ENCODE measurements at regions not wholly inside any gene's neighbourhood (a gene's known extent, or its start where the extent isn't known, plus 50 kb on each side); places are given as distances from the start of the nearest gene placed in this dataset.

GRCh38 chr3:194784361-194784760 is 98.7 kb downstream of the FAM43A start:
- DNase-seq (ENCODE audit: low read depth in 1 of 2, low spot score in 1 of 2) = no peak
- FAIRE-seq = no peak
- no peak for ATAC-seq
- Histone ChIP-seq H3K9me3 (no peaks in the 10 kb centered on the region), H3K4me3 (no peak overlapping the region), H3K4me2 (no peak overlapping the region), H3K4me1 (no peaks in the 10 kb centered on the region), H3K27ac (no peak overlapping the region)
- ChIA-PET POLR2A (no interaction called here), CTCF (no interaction called here)
- TF ChIP-seq ZC3H11A (IDR thresholded peaks at IDR 0.05) = no peak
- TF ChIP-seq MAZ (IDR thresholded peaks at IDR 0.05; ENCODE audit: borderline replicate concordance, low read depth, low read length) = no peak
- TF ChIP-seq ZNF302 (CRISPR knock-in tag; IDR thresholded peaks at IDR 0.05) = no peak
- TF ChIP-seq SREBF2 (IDR thresholded peaks at IDR 0.05) = no peak
- no peak for TF ChIP-seq POLR2A (IDR thresholded peaks at IDR 0.05; ENCODE audit: low read length)
- TF ChIP-seq, protein P1, sequence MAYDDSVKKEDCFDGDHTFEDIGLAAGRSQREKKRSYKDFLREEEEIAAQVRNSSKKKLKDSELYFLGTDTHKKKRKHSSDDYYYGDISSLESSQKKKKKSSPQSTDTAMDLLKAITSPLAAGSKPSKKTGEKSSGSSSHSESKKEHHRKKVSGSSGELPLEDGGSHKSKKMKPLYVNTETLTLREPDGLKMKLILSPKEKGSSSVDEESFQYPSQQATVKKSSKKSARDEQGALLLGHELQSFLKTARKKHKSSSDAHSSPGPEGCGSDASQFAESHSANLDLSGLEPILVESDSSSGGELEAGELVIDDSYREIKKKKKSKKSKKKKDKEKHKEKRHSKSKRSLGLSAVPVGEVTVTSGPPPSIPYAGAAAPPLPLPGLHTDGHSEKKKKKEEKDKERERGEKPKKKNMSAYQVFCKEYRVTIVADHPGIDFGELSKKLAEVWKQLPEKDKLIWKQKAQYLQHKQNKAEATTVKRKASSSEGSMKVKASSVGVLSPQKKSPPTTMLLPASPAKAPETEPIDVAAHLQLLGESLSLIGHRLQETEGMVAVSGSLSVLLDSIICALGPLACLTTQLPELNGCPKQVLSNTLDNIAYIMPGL (CRISPR knock-in tag; IDR thresholded peaks at IDR 0.05; ENCODE audit: borderline replicate concordance) = no peak
- TF ChIP-seq PHF8 (IDR thresholded peaks at IDR 0.05; ENCODE audit: borderline replicate concordance, low read depth) = no peak
- WGBS (ENCODE audit: missing lambda C conversion rate) = 57% methylated on average over 5 of the region's 5 CpGs

- WGBS (ENCODE audit: missing lambda C conversion rate) = 62% methylated on average over 3 of the region's 4 CpGs
- no peak for ATAC-seq
- no peak for FAIRE-seq
Observed at GRCh38 chr3:194785315-194785714, 99.6 kb downstream of the FAM43A start.

GRCh38 chr3:194787072-194787471 is 101.4 kb downstream of the FAM43A start:
- Histone ChIP-seq H3K4me1 (no peaks in the 10 kb centered on the region), H3K4me2 (no peak overlapping the region), H3K9me3 (no peaks in the 10 kb centered on the region), H3K27ac (no peak overlapping the region), H3K4me3 (no peak overlapping the region)
- POLR2A ChIA-PET = no interaction called here
- DNase-seq (ENCODE audit: low read depth in 1 of 2, low spot score in 1 of 2) (no peak), ATAC-seq (no peak), FAIRE-seq (no peak)
- CTCF ChIA-PET = no interaction called here
- WGBS (ENCODE audit: missing lambda C conversion rate) = 56% methylated on average over 2 of the region's 2 CpGs
- TF ChIP-seq BHLHE40 (IDR thresholded peaks at IDR 0.05; ENCODE audit: low read depth, low read length) (no peak), SREBF2 (IDR thresholded peaks at IDR 0.05) (no peak), JUN (IDR thresholded peaks at IDR 0.05) (no peak), FOXS1 (CRISPR knock-in tag; IDR thresholded peaks at IDR 0.05) (no peak), POLR2AphosphoS2 (conservative IDR thresholded peaks at IDR 0.05; ENCODE audit: low read length) (no peak), MAX (IDR thresholded peaks at IDR 0.05) (no peak), HOXA7 (CRISPR knock-in tag; IDR thresholded peaks at IDR 0.05) (no peak), JUNB (IDR thresholded peaks at IDR 0.05) (no peak), POLR2A (IDR thresholded peaks at IDR 0.05; ENCODE audit: low read length) (no peak), SMC3 (IDR thresholded peaks at IDR 0.05) (no peak), PBX3 (IDR thresholded peaks at IDR 0.05) (no peak)
- TF ChIP-seq, protein P2, sequence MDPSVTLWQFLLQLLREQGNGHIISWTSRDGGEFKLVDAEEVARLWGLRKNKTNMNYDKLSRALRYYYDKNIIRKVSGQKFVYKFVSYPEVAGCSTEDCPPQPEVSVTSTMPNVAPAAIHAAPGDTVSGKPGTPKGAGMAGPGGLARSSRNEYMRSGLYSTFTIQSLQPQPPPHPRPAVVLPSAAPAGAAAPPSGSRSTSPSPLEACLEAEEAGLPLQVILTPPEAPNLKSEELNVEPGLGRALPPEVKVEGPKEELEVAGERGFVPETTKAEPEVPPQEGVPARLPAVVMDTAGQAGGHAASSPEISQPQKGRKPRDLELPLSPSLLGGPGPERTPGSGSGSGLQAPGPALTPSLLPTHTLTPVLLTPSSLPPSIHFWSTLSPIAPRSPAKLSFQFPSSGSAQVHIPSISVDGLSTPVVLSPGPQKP (IDR thresholded peaks at IDR 0.05; ENCODE audit: low read depth, low read length) = no peak
- TF ChIP-seq, protein P3, sequence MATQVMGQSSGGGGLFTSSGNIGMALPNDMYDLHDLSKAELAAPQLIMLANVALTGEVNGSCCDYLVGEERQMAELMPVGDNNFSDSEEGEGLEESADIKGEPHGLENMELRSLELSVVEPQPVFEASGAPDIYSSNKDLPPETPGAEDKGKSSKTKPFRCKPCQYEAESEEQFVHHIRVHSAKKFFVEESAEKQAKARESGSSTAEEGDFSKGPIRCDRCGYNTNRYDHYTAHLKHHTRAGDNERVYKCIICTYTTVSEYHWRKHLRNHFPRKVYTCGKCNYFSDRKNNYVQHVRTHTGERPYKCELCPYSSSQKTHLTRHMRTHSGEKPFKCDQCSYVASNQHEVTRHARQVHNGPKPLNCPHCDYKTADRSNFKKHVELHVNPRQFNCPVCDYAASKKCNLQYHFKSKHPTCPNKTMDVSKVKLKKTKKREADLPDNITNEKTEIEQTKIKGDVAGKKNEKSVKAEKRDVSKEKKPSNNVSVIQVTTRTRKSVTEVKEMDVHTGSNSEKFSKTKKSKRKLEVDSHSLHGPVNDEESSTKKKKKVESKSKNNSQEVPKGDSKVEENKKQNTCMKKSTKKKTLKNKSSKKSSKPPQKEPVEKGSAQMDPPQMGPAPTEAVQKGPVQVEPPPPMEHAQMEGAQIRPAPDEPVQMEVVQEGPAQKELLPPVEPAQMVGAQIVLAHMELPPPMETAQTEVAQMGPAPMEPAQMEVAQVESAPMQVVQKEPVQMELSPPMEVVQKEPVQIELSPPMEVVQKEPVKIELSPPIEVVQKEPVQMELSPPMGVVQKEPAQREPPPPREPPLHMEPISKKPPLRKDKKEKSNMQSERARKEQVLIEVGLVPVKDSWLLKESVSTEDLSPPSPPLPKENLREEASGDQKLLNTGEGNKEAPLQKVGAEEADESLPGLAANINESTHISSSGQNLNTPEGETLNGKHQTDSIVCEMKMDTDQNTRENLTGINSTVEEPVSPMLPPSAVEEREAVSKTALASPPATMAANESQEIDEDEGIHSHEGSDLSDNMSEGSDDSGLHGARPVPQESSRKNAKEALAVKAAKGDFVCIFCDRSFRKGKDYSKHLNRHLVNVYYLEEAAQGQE (IDR thresholded peaks at IDR 0.05) = no peak

More at GRCh38 chr3:194785315-194785714, 99.6 kb downstream of the FAM43A start:
- no peak for DNase-seq (ENCODE audit: low read depth in 1 of 2, low spot score in 1 of 2)
- POLR2A ChIA-PET = no interaction called here
- H3K4me3 ChIP-seq = no peak overlapping the region
- TF ChIP-seq SREBF2 (IDR thresholded peaks at IDR 0.05) (no peak), JUN (IDR thresholded peaks at IDR 0.05) (no peak), GATA3 (IDR thresholded peaks at IDR 0.05; ENCODE audit: borderline replicate concordance) (no peak), TP53 (CRISPR knock-in tag; IDR thresholded peaks at IDR 0.05) (no peak), RNF2 (IDR thresholded peaks at IDR 0.05; ENCODE audit: borderline replicate concordance, low read depth) (no peak), NR3C1 (IDR thresholded peaks at IDR 0.05) (no peak), HDAC2 (IDR thresholded peaks at IDR 0.05) (no peak), MAFK (IDR thresholded peaks at IDR 0.05; ENCODE audit: partially characterized antibody) (no peak), HES2 (IDR thresholded peaks at IDR 0.05) (no peak), EHF (CRISPR knock-in tag; IDR thresholded peaks at IDR 0.05) (no peak), HOXA7 (CRISPR knock-in tag; IDR thresholded peaks at IDR 0.05) (no peak), NPAS2 (CRISPR knock-in tag; IDR thresholded peaks at IDR 0.05; ENCODE audit: borderline replicate concordance) (no peak), RARB (CRISPR knock-in tag; IDR thresholded peaks at IDR 0.05) (no peak), HOXB13 (CRISPR knock-in tag; IDR thresholded peaks at IDR 0.05; ENCODE audit: low read depth) (no peak), SMC3 (IDR thresholded peaks at IDR 0.05) (no peak), KDM5A (IDR thresholded peaks at IDR 0.05) (no peak)
- TF ChIP-seq, protein P1 (CRISPR knock-in tag; IDR thresholded peaks at IDR 0.05; ENCODE audit: borderline replicate concordance) = no peak
- no peaks in the 10 kb centered on the region for H3K9me3 ChIP-seq
- CTCF ChIA-PET = no interaction called here
- no peak overlapping the region for H3K4me2 ChIP-seq
- no peak overlapping the region for H3K27ac ChIP-seq
- no peaks in the 10 kb centered on the region for H3K4me1 ChIP-seq

Measured in A549 (cell line).